Neuronal stem cell (in vitro differentiated cells): ENCODE measurements at regions not wholly inside any gene's neighbourhood (a gene's known extent, or its start where the extent isn't known, plus 50 kb on each side); places are given as distances from the start of the nearest gene placed in this dataset.

Experiments used
- DNase-seq: peaks from one replicate; pipeline ENCODE4 v3.0.0-alpha.2; 2013; ENCODE audit warnings: low spot score
- H2AFZ ChIP-seq: one replicate; pipeline ENCODE4 v1.6.1; 2013; ENCODE audit warnings: mild to moderate bottlenecking, low read length, inconsistent platforms
- H2AK5ac ChIP-seq: 2 replicates; pipeline ENCODE4 v1.6.1; 2013; ENCODE audit warnings: low read depth, mild to moderate bottlenecking, inconsistent platforms, low read length, moderate library complexity, mixed read lengths
- H2BK120ac ChIP-seq: 2 replicates; pipeline ENCODE4 v1.6.1; 2013; ENCODE audit warnings: low read depth, mild to moderate bottlenecking, inconsistent platforms, low read length, moderate library complexity, mixed read lengths
- H2BK12ac ChIP-seq: one replicate; pipeline ENCODE4 v1.6.1; 2013; ENCODE audit warnings: low read length, inconsistent platforms
- H2BK15ac ChIP-seq: 2 replicates; pipeline ENCODE4 v1.6.1; 2013; ENCODE audit warnings: mild to moderate bottlenecking, low read length, inconsistent platforms, mixed read lengths
- H2BK5ac ChIP-seq: one replicate; pipeline ENCODE4 v1.6.1; 2013; ENCODE audit warnings: inconsistent platforms, mild to moderate bottlenecking, low read length, moderate library complexity
- H3K14ac ChIP-seq: one replicate; pipeline ENCODE4 v1.6.1; 2013; ENCODE audit warnings: low read length, inconsistent platforms
- H3K18ac ChIP-seq: 2 replicates; pipeline ENCODE4 v1.6.1; 2013; ENCODE audit warnings: low read length, inconsistent platforms
- H3K23ac ChIP-seq: 2 replicates; pipeline ENCODE4 v1.6.1; 2013; ENCODE audit warnings: low read depth, mild to moderate bottlenecking, mixed read lengths, low read length, inconsistent platforms; ENCODE audit not compliant: poor library complexity
- H3K27ac ChIP-seq: replicated peaks from 3 replicates; pipeline ENCODE4 v1.5.1; 2013; ENCODE audit warnings: low read length, inconsistent platforms
- H3K27me3 ChIP-seq, 3 experiments: 2 replicates each; pipeline ENCODE4 v1.6.1; 2013; ENCODE audit warnings: low read length in 3 of 3, mild to moderate bottlenecking in 2 of 3, inconsistent platforms in 1 of 3, low read depth in 1 of 3, mixed read lengths in 1 of 3, moderate library complexity in 1 of 3; ENCODE audit not compliant: control insufficient read depth in 3 of 3, insufficient read depth in 3 of 3
- H3K36me3 ChIP-seq, 2 donors: replicated peaks in 1 of 2; 2 replicates each; pipeline ENCODE4 v1.6.1; 2013; ENCODE audit warnings: low read length in 2 of 2; ENCODE audit not compliant: control insufficient read depth in 2 of 2, insufficient read depth in 2 of 2
- H3K4ac ChIP-seq: 2 replicates; pipeline ENCODE4 v1.6.1; 2013; ENCODE audit warnings: inconsistent platforms, mild to moderate bottlenecking, low read length, moderate library complexity
- H3K4me1 ChIP-seq, 2 donors: 1 replicate in 1 of 2; 2 replicates in 1 of 2; pipeline ENCODE4 v1.6.1; 2013; ENCODE audit warnings: low read length in 2 of 2, low read depth in 1 of 2; ENCODE audit not compliant: control insufficient read depth in 2 of 2, insufficient read depth in 1 of 2
- H3K4me2 ChIP-seq: one replicate; pipeline ENCODE4 v1.6.1; 2013; ENCODE audit warnings: mild to moderate bottlenecking, low read length, inconsistent platforms; ENCODE audit not compliant: insufficient read depth, poor library complexity, severe bottlenecking
- H3K4me3 ChIP-seq, 2 donors: 2 replicates each; pipeline ENCODE4 v1.5.1; 2013; ENCODE audit warnings: low read length in 2 of 2, mild to moderate bottlenecking in 2 of 2, inconsistent platforms in 1 of 2, moderate library complexity in 1 of 2
- H3K79me1 ChIP-seq: one replicate; pipeline ENCODE4 v1.6.1; 2013; ENCODE audit warnings: low read depth, mild to moderate bottlenecking, inconsistent platforms, low read length, moderate library complexity
- H3K9ac ChIP-seq: one replicate; pipeline ENCODE4 v1.6.1; 2013; ENCODE audit warnings: mild to moderate bottlenecking, low read depth, low read length, inconsistent platforms; ENCODE audit not compliant: poor library complexity
- H3K9me3 ChIP-seq, 2 donors: replicated peaks in 1 of 2; 2 replicates each; pipeline versions ENCODE3 to v1.6.1; 2013; ENCODE audit warnings: low read length in 2 of 2, mild to moderate bottlenecking in 2 of 2, inconsistent platforms in 1 of 2, low read depth in 1 of 2, mixed read lengths in 1 of 2, moderate library complexity in 1 of 2; ENCODE audit not compliant: control insufficient read depth in 2 of 2, insufficient read depth in 1 of 2
- H4K8ac ChIP-seq: one replicate; pipeline ENCODE4 v1.6.1; 2013; ENCODE audit warnings: low read depth, mild to moderate bottlenecking, inconsistent platforms, low read length, moderate library complexity
- H4K91ac ChIP-seq: one replicate; pipeline ENCODE4 v1.6.1; 2013; ENCODE audit warnings: low read length, low read depth, mild to moderate bottlenecking, inconsistent platforms; ENCODE audit not compliant: poor library complexity
- WGBS, 2 donors: extraction: QIAGEN DNeasy Blood & Tissue Kit; methylation state at CpG; one replicate each; pipeline ENCODE4 v1.1.7; 2013; ENCODE audit warnings: missing lambda C conversion rate in 2 of 2, mixed read lengths in 1 of 2; ENCODE audit not compliant: insufficient read length in 2 of 2, insufficient replicate concordance in 1 of 2; ENCODE audit errors: extremely low coverage in 2 of 2; 5-methylcytosine and 5-hydroxymethylcytosine counted together

DNA sequence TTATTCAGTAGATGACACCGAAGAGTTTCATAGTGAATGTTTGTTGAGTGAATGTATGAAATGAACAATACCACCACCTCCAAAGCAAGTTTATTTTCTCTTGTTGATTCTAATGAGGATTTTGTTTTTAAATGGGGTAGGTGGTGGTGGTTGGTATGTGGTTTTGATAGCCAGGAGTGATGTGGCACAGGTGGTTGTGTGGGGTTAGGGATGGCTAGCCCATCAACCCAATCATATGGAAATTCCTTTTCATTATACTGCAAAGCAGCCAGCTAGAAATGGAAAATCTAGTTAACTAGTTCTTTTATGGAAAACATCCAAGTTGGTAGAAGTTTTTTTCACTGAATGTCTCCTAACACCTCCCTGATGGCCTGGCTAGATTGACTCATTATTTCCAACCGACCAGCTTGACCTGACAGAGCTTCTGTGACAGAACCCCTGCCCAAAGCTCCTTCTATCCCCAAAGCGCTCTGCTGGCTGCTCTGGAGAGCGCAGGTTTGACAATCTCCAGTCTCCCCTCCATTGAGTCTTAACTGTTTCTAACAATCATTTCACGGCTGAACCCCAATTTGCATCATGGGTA is 376.9 kb downstream of the MTX2 start:
- peaks cover 1% of the 10 kb centered on the region for H3K79me1 ChIP-seq
- H3K9me3 ChIP-seq: no peaks in the 10 kb centered on the region
- no peak overlapping the region for H2BK5ac ChIP-seq
- no CpG with 5 or more reads among the region's 5 CpGs for WGBS, 2 donors
- H3K14ac ChIP-seq: no peak overlapping the region
- no peak overlapping the region for H3K9ac ChIP-seq
- no peak overlapping the region for H3K18ac ChIP-seq
- H3K4me3 ChIP-seq: no peak overlapping the region
- no peak overlapping the region for H2AK5ac ChIP-seq
- H3K4me1 ChIP-seq: no peaks in the 10 kb centered on the region
- no peak overlapping the region for H4K8ac ChIP-seq
- H2BK12ac ChIP-seq: no peak overlapping the region
- H2BK15ac ChIP-seq: no peak overlapping the region
- no peak overlapping the region for H2BK120ac ChIP-seq
- H3K4me2 ChIP-seq: no peak overlapping the region
- H3K27ac ChIP-seq: no peak overlapping the region
- H4K91ac ChIP-seq: no peak overlapping the region
- H3K4ac ChIP-seq: no peak overlapping the region
- no peak for DNase-seq
- H2AFZ ChIP-seq: no peak overlapping the region
- H3K23ac ChIP-seq: no peak overlapping the region
- no peaks in the 10 kb centered on the region for H3K36me3 ChIP-seq
- peaks cover 0 to 76% (median 0%) of the 10 kb centered on the region in 3 experiments for H3K27me3 ChIP-seq

DNA sequence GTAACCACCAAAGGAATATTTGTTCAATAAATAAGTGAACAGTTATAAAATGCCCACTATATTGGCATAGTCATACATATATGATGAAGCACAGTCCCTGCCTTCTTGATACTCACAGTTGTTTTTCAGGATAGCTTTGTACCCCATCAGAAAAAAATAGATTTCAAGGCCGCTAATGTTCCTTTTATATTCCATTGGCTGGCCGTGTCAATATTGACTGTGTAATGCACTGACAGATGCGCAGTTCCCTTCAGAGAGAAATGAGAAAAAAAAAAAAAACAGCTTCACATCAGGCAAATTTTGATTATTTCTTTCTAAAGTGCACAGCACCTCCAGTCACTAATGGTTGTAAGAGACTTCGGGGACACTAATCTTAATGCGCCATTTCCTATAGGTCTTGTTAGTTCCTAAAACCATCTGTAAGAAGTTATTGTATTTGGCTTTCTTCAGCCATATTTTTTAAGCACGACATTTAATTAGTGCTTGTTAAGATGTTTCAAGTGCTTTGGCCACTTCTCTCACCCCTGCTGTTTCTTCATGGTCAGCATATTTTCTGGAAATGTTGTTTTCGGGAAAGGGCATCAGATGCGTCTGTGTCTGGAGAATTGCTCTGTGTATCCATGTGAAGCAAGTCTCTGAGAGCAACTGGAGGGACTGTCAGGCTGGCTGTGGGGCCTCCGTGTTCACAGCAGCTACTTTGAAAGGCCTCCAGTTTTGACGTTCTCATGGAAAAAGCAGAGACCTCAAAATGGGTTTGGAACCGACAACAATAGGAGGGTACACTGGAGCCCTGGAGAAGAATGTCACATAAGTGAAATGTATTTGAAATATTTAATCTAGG is 378.3 kb downstream of the MTX2 start:
- Histone ChIP-seq H3K18ac (no peak overlapping the region), H4K8ac (no peak overlapping the region), H2BK120ac (no peak overlapping the region), H2BK5ac (no peak overlapping the region), H3K4me1 (no peaks in the 10 kb centered on the region), H3K27me3 (peaks cover 0 to 72% (median 0%) of the 10 kb centered on the region in 3 experiments), H2BK15ac (no peak overlapping the region), H2AFZ (no peak overlapping the region), H3K36me3 (no peaks in the 10 kb centered on the region), H3K4me3 (no peak overlapping the region), H3K79me1 (peaks cover 1% of the 10 kb centered on the region), H3K4ac (no peak overlapping the region), H3K9ac (no peak overlapping the region), H3K27ac (no peak overlapping the region), H3K23ac (no peak overlapping the region), H4K91ac (no peak overlapping the region), H3K9me3 (no peaks in the 10 kb centered on the region), H3K14ac (no peak overlapping the region), H2AK5ac (no peak overlapping the region), H2BK12ac (no peak overlapping the region), H3K4me2 (no peak overlapping the region)
- WGBS, 2 donors: no CpG with 5 or more reads among the region's 11 CpGs
- no peak for DNase-seq

DNA sequence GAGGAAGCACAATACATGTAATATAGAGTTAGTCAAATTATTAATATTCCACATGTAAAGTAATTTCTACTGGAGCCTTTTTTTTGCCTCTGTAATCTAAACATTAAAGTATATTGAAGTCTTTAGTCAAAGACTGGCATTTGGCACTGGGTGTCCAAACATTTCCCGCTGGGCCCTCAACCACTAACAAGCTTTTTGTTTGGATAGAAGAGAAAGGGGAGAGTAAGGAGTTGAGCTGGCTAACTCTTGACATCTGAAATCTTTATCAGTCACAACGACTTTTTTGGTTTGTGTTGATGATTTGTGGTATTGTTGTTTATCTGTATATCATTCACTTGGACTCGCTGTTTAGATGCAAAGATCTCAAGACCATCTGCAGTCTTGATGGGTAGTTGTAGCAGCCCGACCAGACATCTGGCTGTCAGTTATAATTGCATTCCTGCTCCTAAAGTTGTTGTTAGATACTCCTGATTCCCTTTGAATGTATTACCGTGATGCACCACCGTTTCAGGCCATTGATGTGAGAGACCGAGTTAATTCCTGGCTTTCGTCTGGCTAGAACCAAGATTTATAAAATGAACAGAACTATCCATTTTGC is 379.6 kb downstream of the MTX2 start:
- no peak overlapping the region for H2BK5ac ChIP-seq
- H2AFZ ChIP-seq: no peak overlapping the region
- peaks cover 1% of the 10 kb centered on the region for H3K79me1 ChIP-seq
- no peaks in the 10 kb centered on the region for H3K36me3 ChIP-seq
- peaks cover 0 to 61% (median 0%) of the 10 kb centered on the region in 3 experiments for H3K27me3 ChIP-seq
- no peaks in the 10 kb centered on the region for H3K4me1 ChIP-seq
- H3K4me2 ChIP-seq: no peak overlapping the region
- H2BK120ac ChIP-seq: no peak overlapping the region
- no peak overlapping the region for H3K4me3 ChIP-seq
- no peak overlapping the region for H2AK5ac ChIP-seq
- H3K23ac ChIP-seq: no peak overlapping the region
- no peak overlapping the region for H3K9ac ChIP-seq
- no peak overlapping the region for H3K4ac ChIP-seq
- no peak overlapping the region for H3K18ac ChIP-seq
- H4K8ac ChIP-seq: no peak overlapping the region
- H2BK12ac ChIP-seq: no peak overlapping the region
- no peak overlapping the region for H3K27ac ChIP-seq
- DNase-seq: no peak
- no CpG with 5 or more reads among the region's 8 CpGs for WGBS, 2 donors
- no peaks in the 10 kb centered on the region for H3K9me3 ChIP-seq
- no peak overlapping the region for H3K14ac ChIP-seq
- no peak overlapping the region for H2BK15ac ChIP-seq
- no peak overlapping the region for H4K91ac ChIP-seq
